Hematopoietic multipotent progenitor cell treated with erythropoietin and hydrocortisone succinate and interleukin-3 and kit ligand, for 15 days (in vitro differentiated cells): ENCODE measurements at regions not wholly inside any gene's neighbourhood (a gene's known extent, or its start where the extent isn't known, plus 50 kb on each side); places are given as distances from the start of the nearest gene placed in this dataset.
"Not testable (repeated sequence)": the region's sequence is repeated elsewhere in the genome, so short reads cannot be mapped to it uniquely, and the experiment has no call there.

Source experiments
- DNase-seq: peaks from one replicate; pipeline ENCODE4 v3.0.0-alpha.2; 2015; ENCODE audit warnings: low spot score

DNA sequence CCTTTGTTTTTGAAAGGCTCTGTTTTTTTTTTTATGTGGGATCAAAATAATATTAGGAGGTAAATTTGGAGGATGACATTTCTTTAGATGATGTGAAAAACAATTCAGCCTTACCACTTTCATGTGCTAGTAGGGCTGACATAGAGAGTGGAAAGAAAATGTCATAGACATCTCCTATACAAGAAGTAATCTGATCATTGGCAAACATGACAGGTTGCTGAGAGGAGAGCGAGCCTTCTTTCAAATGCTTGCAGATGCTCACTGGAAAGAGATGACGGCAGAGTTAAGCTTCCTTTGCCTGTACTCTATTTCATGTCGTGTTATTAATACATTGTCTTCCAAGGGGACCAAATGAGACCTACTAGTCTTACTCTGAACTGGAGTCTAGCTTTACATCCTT lies 160.1 kb upstream of the DAP start:
- no peak for DNase-seq

DNA sequence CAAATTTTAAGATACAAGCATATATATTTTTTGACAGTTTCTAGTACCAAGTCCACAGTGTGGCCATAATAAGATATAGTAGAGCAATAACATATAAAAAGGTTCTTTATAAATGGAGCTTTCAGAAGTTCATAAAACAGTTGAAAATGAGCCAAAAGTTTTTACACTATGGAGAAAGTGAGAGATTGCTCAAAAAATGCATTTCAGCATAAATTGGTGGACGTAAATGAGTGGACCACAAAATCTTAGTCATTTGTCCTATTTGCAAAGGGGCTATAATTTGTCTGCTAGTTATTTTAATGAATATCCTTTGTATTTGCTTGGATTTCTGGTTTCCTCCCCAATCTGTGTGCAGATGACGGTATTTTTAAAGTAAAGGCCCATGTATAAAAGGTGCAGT lies 159.4 kb upstream of the DAP start:
- no peak for DNase-seq

DNA sequence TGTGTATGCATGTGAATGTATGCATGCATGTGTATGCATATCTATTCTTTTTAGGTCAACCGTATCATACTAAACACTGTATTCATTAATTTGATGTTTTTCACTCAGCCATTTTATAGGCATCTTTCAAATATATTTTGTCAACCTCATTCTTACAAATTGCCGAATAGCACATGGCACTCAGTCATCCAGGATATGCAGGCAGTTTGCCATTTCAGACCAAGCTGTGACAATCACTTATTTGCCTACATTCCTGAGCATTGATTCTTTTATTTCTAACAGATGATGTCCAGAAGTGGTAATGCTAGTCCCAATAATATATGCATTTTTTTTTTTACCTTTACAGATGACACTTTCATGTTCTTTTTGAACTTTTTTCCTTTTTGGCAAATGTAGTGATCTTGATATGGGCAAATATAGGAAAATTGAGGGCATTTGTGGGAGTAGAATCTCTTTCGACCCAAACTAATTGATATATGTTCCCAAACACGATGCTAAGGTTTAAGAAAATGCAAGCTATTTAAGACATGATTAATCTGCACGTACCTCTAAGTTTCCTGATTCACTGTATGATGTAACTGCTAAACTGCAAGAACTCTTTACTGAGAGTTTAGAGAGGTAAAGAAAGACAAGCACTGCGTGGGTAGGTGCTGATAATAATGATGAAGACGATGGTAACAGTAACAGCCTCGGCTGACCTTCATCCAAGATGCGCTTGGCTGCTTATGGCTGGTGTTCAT lies 153.9 kb upstream of the DAP start:
- DNase-seq = no peak

DNA sequence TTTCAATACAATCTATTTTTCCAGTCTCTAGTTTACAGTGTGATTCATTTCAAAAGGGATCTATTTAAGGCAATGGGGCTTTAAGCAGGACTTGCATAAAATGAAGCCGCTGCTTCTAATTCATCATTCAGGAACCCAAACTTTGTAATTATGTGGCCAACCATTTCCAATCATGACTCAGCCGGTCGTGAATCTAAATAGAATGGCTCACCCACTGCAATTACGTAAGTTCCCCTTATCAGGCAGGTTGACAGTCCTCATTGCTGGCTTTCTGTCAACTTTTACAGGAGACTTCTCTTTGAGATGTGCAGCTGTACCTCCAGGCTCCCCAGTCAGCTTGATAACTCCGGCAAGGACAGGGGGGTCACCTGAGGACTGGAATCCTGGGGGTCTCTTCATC lies 152.8 kb upstream of the DAP start:
- DNase-seq = peak; percentile 13

DNA sequence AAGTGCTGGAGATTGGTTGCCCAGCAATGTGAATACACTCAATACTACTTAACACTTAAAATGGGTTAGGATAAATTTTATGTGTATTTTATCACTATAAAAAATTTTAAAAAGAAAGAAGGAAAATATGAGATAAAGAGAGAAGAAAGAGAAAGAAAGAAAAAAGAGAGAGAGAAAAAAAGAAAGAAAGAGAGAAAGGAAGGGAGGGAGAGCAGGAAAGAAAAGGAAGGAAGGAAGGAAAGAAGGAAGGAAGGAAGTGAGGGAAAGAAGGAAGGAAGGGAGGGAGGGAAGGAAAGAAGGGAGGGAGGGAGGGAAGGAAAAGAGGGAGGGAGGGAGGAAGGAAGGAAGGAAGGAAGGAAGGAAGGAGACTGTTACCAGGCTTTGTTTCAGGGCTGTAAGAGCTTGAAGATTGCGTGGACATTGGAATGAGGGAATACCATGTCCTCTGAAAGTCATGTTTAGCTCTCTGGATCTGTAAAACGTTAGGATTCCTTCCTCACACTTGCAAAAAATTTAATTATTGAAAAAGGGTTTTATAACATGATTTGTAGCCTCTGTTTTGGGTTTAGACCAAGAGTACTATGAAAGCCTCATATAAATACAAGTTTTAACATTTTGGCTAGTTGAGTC lies 152.3 kb upstream of the DAP start:
- DNase-seq = no peak

DNA sequence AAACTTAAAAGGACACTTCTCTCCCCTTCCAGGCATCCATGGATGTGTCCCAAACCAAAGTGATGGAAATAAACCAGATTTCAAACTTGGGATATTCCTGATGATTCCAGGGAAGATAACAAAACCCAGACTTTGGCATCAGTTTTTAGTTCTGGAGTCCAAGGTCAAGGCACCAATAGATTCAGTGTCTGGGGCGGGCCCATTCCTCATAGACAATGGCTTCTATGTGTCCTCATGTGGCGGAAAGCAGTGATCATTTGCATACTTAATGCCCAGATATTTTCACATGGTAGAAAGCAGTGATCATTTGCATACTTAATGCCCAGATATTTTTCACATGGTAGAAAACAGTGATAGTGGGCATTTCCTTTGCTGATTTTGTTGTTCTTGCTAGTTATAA lies 151.4 kb upstream of the DAP start:
- no peak for DNase-seq

DNA sequence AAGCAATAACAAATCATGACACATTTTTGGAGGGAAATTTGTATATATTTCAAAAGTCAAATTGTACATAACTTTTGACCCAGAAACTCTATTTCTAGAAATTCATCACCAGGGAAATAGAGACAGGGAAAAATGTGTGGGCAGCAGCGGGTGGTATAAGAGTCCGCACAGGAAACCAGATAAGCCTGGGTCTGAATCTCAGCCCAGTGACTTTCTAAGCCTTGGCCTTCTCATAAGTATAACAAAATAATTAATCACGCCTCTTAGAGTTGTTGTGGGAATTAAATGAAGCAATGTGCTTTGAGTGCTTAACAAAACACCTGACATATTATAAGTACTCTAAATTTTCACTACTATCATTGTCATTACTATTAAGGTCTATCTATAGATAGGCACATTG lies 149.2 kb upstream of the DAP start:
- DNase-seq = no peak

DNA sequence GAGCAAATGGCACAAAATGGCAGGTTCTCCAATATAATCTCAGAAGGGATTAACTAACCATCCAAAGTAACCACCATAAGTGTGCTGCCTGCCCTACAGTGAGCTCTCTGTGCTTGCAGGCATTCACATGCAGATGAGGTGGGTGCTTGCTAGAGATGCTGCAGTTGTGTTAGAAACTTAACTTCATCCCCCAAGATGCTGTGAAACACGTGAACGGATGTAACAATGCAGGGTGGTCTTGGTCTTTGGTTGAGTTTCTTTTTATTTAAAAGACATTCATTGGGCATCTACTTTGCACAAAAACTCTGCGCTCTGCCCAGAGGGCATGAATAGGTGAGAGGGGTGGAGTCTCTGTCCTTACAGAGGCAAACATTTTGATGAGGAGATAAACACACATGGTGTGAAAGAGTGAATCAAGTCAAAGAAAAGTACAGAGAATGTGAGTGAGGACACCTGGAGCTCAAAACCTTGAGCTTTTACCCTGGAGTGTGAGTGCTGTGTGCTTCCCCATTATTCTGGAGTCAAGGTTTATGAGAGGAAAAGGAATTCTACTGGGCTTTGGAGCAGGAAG lies 143.9 kb upstream of the DAP start:
- no peak for DNase-seq

DNA sequence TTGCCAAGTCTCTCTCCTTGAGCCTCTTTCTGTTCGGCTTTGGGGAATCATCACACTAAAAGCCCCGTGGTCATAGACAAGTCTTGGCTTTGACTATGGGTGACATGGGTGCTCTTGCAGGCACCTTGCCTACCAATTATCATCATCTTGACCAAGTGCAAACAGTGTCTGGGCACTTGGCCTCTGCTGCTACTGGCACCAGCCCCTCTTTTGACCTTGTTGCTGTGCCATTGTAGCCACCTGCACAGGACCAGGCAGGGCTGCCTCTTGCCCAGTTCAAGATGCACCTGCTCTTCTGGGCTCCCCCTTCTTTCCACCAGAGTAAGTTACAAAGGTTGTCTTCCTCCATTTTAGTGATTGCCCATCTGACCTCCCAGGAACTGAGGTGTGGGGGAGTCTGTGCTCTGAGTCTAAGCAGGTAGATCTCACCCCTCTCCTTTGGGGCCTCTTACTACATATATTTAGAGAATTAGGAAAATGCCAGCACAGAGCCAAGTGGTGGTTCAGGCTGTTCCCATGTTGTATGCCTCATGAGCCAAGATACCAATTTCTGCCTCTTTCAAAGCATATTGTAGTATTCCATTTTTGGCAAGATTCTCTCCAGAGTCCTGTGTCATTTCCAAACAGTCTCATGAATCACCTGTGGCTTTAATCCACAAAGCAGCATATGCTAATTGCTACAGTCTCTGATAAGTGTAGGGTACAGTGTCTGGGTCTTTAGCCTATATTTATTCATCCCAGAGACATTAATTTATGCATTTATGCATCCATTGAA lies 142.9 kb upstream of the DAP start:
- DNase-seq = no peak

DNA sequence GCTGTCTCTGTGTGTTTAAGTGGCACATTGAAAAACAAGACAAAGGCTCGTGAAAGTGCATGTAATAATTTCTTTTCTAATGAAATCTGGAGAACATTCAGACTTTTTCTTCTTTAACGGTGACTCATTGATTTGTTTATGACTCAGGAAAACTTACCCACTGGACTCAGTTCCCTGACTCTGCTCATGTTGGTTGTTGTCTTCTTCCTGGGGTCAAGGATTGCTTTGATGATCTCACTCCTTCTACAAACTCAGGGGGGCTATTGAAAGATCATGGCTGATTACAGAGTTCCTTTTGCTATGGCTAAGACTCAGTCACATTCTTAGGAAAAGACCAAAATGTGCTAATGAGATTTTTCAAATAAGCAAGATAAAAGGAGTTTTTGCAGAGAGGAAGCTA lies 141.1 kb upstream of the DAP start:
- no peak for DNase-seq

DNA sequence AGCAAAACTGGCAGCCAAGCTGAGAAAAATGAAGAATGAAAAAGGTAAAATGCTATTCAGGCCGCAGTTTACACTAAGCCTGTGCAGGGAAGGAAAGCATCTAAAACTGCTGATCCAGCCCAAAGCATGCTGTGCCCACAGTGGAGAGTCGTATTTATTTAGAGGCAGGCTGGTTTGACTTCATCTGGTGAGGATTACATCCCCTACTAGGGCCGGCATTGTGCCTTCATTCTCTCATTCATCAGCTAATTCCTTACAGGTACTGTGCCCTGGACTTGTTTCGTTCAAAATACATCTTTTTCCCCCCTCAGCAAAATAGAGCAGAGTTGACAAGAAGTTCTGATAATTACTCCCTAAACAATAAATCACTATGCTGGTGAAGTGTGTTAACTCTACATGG lies 137.5 kb upstream of the DAP start:
- DNase-seq = no peak

DNA sequence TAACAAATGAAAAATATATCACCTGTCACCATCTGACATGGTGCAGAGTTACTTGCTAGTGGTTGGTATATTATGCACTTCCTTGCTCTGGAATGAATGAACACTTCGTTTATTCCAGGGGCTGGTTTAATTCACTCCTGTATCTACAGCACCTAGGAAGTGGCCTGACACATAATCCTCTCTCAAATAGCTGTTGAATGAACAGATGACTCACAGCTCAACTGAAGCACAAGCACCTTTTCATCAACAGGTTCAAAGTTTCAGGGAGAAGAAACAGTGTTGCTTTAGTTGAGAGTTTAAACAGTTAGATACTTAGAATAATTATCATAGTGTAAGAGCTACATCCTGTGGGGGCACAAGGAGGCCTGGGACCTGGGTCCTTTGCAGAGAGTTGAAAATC lies 135.0 kb upstream of the DAP start:
- DNase-seq = no peak

DNA sequence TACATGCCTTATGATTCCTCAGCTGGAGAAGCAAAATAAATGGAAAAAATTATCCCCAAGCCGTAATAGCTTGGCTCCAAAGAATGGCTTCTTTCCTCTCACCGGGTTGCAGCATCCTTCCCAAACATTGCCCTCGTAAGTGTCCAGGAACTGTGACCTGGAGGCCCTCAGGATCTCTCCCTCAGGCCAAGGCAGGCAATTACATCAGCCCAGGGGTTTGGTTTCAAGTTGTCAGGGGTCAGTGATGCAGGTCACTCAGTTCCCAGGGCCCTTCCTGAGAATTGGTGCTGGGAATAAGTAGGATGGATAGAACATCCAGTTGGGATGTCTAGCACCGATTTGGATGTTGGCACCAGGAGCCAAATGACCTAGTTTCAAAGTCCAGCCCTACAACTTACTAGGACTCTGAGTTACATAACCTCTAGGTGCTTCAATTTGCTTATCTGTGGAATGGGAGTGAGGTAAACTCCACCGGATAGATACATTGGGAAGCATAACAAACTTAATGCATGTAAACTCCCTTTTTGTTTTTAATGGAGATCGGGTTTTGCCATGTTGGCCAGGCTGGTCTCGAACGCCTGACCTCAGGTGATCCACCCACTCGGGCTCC lies 133.5 kb upstream of the DAP start:
- DNase-seq = no peak

DNA sequence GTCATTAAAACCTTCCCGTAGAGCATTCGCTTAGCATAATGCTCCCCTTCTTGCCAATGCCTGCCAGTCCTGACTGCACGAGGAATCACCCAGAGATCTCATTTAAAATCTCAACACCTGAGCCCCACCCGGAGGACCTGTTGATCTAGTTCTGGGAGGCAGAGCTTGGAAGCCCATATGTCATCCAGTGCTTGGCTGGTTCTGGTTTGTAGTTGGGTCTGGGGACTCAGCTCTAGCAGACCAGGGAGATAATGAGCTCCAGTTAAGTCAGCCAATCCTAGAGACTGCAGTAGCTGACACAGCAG lies 131.8 kb upstream of the DAP start:
- DNase-seq = no peak

DNA sequence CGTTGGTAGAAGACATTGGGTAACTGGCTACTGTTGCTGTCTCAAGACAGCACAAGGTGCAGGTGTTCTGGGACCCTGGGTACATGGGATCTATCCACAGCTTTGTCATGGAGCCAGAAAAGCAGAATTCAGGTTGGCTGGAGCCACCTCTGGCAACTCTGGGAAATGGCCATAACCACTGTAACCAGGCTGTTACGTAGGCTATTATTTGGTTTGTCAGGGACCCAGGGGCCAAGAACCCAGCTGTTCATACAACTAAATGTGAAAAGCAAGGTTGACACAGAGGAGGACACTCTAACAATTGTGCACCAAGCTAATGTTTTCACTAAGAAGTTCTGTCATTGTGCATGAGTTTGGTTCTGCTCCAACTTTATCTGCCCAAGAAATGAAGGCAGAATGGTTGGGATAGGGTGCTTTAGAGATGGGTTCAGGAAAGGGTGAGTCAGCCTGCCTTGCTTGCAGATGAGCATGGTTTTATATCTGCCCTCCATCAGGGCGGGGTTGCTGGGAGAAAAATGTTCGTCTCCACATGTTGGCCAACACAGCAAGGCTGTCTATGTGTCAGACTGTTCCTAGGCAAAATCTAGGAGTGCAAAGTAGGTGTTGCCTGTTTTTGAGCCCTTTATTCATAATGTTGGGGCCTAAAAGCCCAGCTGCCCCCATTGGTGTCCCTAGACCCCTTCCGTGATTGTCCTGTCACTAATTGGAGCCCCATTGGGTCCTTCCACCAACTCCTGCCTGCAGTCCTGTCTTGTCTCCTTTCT lies 131.3 kb upstream of the DAP start:
- no peak for DNase-seq

DNA sequence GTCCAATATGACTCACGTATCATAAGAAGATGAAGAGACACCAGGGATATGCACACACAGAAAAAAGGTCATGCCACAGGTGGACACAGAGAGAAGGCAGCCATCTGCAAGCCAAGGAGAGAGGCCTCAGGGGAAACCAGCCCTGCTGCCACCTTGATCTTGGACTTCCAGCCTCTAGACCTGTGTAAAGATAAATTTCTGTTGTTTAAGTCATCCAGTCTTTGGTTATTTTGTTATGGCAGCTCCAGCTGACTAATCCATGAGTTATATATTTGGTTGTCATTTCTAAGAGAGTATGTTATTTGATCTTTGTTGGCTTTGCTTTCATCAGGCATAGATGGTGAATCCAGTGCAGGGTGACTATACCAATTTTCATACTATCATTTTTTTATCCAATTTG lies 130.2 kb upstream of the DAP start:
- DNase-seq = no peak

DNA sequence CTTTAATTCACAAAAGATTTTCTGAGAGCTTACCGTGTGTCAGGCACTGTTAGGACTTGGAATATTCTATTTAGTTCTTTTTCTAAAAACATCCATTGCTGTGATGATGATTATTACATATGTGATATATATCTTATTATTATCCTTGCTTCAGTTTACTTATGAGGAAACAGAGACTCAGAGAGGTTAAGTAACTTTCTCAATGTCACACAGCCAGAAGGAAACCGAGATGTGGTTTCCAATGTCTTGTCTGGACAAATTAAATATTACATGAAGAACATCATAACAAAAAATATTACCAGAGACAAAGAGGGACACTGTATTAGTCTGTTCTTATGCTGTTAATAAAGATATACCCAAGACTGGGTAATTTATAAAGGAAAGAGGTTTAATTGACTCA lies 125.5 kb upstream of the DAP start:
- no peak for DNase-seq

DNA sequence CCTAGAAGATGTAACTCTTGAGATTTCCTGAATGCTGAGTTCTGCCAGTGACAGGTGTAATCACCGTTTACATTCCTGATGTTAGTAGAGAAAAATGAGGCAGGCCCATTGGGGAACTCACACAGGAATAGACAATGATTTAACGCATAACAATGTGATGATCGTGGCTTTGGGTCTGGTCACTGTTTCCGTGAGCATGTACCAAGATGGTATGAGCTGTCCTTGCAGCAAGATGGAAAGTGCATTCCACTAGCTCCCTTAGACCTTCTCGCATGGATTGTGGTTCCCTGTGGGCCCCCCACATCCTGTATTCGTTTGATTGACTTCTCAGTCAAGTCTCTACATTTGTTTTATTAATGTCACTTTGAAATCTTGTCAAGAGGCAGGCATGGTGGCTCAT lies 124.0 kb upstream of the DAP start:
- DNase-seq = no peak

DNA sequence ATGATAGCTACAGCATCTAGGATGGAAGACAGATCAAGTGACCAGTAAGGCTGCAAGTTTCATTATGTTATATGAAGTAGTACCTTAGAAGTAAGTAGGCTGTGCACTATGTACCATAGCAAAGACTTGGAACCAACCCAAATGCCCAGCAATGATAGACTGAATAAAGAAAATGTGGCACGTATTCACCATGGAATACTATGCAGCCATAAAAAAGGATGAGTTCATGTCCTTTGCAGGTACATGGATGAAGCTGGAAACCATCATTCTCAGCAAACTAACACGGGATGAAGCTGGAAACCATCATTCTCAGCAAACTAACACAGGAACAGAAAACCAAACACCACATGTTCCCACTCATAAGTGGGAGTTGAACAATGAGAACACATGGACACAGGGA lies 122.9 kb upstream of the DAP start:
- DNase-seq = not testable (repeated sequence)

DNA sequence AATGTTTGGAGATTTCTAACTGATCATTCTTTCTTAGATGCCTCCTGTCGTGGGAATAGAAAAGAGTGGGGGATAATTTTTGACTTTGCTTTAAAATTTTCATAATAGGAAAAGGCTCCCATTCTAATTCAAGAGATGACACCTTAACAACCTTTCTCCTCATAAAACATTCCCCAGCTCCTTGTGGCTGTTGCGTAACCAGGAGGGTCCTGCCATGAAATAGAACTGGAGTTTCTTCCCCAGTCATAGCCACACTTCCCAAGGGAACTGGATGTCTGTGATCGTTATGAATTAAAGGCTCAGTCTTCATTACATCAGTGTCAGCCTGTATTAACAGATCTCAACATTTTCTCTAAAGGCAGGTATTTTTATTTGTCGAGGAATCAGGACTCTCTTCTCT lies 119.9 kb upstream of the DAP start:
- DNase-seq = no peak

DNA sequence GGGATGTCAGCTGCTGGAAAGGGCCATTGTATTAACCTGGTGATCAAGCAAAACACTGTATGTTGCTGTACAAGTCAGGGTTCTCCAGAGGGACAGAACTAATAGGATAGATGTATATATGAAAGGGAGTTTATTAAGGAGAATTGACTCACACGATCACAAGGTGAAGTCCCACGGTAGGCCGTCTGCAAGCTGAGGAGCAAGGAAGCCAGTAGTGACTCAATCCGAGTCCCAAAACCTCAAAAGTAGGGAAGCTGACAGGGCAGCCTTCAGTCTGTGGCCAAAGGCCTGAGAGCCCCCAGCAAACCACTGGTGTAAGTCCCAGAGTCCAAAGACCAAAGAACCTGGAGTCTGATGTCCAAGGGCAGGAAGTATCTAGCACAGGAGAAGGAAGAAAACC lies 116.0 kb upstream of the DAP start:
- DNase-seq = not testable (repeated sequence)
